ENCODE measurements at regions not wholly inside any gene's neighbourhood (a gene's known extent, or its start where the extent isn't known, plus 50 kb on each side); places are given as distances from the start of the nearest gene placed in this dataset.

DNA sequence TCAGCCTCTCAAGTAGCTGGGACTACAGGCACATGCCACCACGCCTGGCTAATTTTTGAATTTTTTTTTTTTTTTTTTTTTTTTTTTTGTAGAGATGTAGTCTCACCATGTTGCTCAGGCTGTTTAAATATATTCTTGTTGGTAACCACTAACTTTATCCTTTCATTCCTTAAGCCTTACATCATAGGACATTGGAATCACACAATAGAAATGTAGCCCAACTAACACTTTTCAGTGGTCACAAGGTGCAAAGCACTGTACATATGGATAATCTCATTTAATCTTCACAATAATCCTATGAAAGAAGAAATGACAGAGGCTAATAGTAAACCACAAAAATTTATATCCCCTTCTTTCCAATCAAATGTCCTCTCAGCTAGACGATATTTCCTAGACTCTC is 417.8 kb upstream of the DACH1 start:
- no peak overlapping the region for H3K4me3 ChIP-seq (ENCODE audit: low read depth, low read length)
- TF ChIP-seq, protein P1, sequence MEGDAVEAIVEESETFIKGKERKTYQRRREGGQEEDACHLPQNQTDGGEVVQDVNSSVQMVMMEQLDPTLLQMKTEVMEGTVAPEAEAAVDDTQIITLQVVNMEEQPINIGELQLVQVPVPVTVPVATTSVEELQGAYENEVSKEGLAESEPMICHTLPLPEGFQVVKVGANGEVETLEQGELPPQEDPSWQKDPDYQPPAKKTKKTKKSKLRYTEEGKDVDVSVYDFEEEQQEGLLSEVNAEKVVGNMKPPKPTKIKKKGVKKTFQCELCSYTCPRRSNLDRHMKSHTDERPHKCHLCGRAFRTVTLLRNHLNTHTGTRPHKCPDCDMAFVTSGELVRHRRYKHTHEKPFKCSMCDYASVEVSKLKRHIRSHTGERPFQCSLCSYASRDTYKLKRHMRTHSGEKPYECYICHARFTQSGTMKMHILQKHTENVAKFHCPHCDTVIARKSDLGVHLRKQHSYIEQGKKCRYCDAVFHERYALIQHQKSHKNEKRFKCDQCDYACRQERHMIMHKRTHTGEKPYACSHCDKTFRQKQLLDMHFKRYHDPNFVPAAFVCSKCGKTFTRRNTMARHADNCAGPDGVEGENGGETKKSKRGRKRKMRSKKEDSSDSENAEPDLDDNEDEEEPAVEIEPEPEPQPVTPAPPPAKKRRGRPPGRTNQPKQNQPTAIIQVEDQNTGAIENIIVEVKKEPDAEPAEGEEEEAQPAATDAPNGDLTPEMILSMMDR (IDR thresholded peaks at IDR 0.05; ENCODE audit: borderline replicate concordance, insufficient read depth, low read depth, low read length) = no peak

DNA sequence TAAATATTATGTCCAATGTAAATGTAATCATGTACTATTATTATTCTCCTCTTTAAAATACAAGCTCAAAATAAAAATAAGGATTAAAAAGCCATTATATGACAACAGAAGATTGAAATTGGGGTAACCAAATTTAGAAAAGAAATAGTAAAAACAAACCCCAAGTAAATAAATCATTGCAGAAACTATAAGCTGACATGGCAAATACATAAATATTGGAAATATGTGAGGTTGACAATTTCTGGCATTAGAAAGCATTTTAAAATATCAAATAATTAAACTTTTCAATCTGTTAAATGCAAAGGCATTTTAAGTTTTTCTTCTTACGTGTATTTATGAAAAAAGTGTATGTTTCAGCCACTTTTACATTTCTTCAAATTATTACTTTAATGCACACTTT is 394.7 kb upstream of the DACH1 start:
- TF ChIP-seq, protein P1 (IDR thresholded peaks at IDR 0.05; ENCODE audit: borderline replicate concordance, insufficient read depth, low read depth, low read length) = no peak
- H3K4me3 ChIP-seq (ENCODE audit: low read depth, low read length) = no peak overlapping the region

DNA sequence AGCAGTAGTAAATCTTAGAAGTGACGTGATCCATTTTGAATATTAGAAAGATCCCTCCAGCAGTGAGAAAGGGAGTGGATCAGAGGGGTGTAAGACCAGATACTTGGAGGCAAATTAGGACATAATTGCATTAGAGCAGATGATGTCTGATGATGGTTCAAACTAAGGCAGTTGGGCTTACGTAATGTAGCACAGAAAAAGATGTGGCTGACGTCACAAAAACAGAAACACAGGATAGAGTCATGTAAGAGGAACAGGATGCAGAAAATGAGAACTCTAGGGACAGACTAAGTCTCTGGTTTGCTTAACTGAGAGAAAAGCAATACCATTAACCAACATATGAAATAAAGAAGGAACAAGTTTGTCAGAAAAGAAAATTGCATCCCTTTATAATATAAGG is 392.5 kb upstream of the DACH1 start:
- TF ChIP-seq, protein P1 (IDR thresholded peaks at IDR 0.05; ENCODE audit: borderline replicate concordance, insufficient read depth, low read depth, low read length) = no peak
- no peak overlapping the region for H3K4me3 ChIP-seq (ENCODE audit: low read depth, low read length)

DNA sequence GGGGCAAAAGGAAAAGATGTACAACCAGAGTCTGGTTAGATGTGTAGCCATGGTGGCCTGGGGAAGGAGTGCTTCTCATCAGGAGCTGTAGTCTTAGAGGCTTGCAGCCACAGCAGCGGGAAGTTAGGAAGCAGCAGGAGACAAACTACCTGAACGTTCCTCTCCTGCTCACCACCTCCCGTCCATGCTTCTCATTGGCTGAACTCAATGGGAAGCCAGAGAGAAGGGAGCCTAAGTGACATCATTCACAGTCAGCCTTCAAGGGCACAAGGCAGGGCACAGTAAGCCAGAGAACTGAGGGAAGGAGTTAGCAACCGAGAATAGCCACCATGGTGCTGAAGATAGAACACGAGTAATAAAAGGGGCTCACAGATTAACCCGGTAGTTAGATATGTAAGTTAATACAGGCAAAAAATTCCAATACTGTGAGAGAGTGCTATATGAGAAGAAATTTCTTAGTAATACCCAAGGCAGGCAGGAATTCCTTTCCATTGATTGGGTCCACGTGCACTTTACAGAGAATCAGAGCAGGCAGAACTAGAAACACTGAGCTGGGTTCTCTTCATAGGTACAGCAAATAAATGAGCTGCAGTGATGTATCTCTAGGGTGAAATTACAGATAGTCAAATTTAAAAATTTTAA is 391.5 kb upstream of the DACH1 start:
- TF ChIP-seq, protein P1 (IDR thresholded peaks at IDR 0.05; ENCODE audit: borderline replicate concordance, insufficient read depth, low read depth, low read length) = no peak

GRCh38 chr13:72255908-72256307 is 388.9 kb upstream of the DACH1 start:
- H3K4me3 ChIP-seq (ENCODE audit: low read depth, low read length) = no peak overlapping the region
- TF ChIP-seq, protein P1 (IDR thresholded peaks at IDR 0.05; ENCODE audit: borderline replicate concordance, insufficient read depth, low read depth, low read length) = no peak

More for the DNA sequence above, 391.5 kb upstream of the DACH1 start:
- no peak overlapping the region for H3K4me3 ChIP-seq (ENCODE audit: low read depth, low read length)

DNA sequence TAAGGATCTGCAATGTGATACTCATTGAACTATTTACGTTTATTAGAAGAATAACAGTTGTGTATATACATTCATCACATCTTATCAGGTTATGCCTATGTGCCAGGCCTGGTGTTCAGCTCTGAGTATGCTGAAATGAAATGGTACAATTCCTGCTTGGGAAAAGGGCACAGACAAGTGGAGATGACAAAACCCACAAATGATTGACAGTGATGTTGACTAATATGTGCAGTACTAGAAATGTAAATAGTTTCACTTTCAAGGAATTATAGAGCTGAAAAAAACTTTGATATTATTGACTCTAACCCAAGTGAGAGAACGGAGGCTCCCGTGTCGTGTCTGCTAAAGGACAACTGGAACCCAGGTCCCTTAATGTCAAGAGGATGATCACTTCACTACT is 386.8 kb upstream of the DACH1 start:
- TF ChIP-seq, protein P1 (IDR thresholded peaks at IDR 0.05; ENCODE audit: borderline replicate concordance, insufficient read depth, low read depth, low read length) = no peak
- H3K4me3 ChIP-seq (ENCODE audit: low read depth, low read length) = no peak overlapping the region

DNA sequence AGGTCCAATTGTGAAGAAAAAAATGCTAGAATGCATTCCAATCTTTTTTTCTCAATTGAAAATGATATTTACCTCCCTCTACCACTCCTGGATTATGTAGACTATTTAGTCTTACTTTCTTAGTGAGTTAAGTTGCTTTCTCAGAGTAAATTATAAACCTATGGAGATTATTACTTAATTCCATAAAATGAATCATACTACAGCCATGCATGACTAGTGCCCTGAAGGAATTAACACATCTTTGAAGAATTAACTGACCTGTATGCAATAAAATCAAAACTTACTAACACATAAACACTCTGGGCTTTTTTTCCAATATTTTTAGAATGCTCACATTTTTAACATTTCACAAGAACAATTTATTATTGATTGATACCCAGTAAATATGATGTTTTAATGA is 379.4 kb upstream of the DACH1 start:
- H3K4me3 ChIP-seq (ENCODE audit: low read depth, low read length) = no peak overlapping the region
- TF ChIP-seq, protein P1 (IDR thresholded peaks at IDR 0.05; ENCODE audit: borderline replicate concordance, insufficient read depth, low read depth, low read length) = no peak

Measured in GM12875 (cell line).